ENCODE measurements at regions not wholly inside any gene's neighbourhood (a gene's known extent, or its start where the extent isn't known, plus 50 kb on each side); places are given as distances from the start of the nearest gene placed in this dataset.

DNA sequence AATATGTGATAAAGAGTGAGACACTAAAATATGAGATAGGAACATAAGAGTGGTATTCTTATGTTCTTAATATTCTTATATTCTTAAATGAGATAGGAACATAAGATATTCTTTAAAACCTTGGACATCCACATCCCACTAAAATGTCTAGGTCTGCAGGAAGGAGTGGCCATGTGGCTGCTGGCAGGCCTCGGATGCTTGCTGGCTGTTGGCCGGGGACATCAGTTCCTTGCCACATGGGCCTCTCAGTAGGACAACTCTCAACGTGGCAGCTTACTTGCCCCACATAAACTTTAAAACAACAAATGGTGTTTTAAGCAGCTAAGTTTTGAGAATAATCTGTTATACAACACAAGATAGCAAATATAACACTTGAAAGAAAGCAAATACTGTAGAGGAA lies 240.1 kb downstream of the CASP12 start:
- TF ChIP-seq ZNF510 (tag by site-specific recombination; IDR thresholded peaks at IDR 0.05; ENCODE audit: insufficient replicate concordance) (no peak), CTCF (tag by site-specific recombination; IDR thresholded peaks at IDR 0.05) (no peak), ZBTB21 (tag by site-specific recombination; IDR thresholded peaks at IDR 0.05) (no peak), ZFP37 (tag by site-specific recombination; IDR thresholded peaks at IDR 0.05) (no peak), SP3 (tag by site-specific recombination; IDR thresholded peaks at IDR 0.05) (no peak), ZNF670 (tag by site-specific recombination; IDR thresholded peaks at IDR 0.05; ENCODE audit: low read depth) (no peak), TCF7L2 (IDR thresholded peaks at IDR 0.05; ENCODE audit: borderline replicate concordance, low read depth, low read length) (no peak)
- TF ChIP-seq, protein P1, sequence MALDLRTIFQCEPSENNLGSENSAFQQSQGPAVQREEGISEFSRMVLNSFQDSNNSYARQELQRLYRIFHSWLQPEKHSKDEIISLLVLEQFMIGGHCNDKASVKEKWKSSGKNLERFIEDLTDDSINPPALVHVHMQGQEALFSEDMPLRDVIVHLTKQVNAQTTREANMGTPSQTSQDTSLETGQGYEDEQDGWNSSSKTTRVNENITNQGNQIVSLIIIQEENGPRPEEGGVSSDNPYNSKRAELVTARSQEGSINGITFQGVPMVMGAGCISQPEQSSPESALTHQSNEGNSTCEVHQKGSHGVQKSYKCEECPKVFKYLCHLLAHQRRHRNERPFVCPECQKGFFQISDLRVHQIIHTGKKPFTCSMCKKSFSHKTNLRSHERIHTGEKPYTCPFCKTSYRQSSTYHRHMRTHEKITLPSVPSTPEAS (tag by site-specific recombination; IDR thresholded peaks at IDR 0.05), result no peak

All from HEK293 (cell line).